Stimulated activated naive CD8-positive, alpha-beta T cell treated with anti-CD3 and anti-CD28 coated beads, Interleukin-15, amount 100 ng/mL, for 72 hours (primary cell): ENCODE measurements at regions not wholly inside any gene's neighbourhood (a gene's known extent, or its start where the extent isn't known, plus 50 kb on each side); places are given as distances from the start of the nearest gene placed in this dataset.
"Not testable (repeated sequence)": the region's sequence is repeated elsewhere in the genome, so short reads cannot be mapped to it uniquely, and the experiment has no call there.

Experiments
- ATAC-seq: fragments of 150-1000 bp; cut with Tn5 transposase; 2 replicates; pipeline ENCODE4 v1.10.0; 2021; ENCODE audit warnings: mild to moderate bottlenecking, moderate library complexity
- DNase-seq, 2 donors: peaks; one replicate each; pipeline ENCODE4 v3.0.0; 2021 to 2022
- H3K27ac Mint-ChIP-seq, 2 donors: one replicate each; pipeline ENCODE4 v1.8.0; 2022; ENCODE audit warnings: mild to moderate bottlenecking in 2 of 2, mixed read lengths in 2 of 2, moderate library complexity in 2 of 2
- H3K27me3 Mint-ChIP-seq: one replicate; pipeline ENCODE4 v1.8.0; 2022; ENCODE audit warnings: mixed read lengths
- H3K4me1 Mint-ChIP-seq: one replicate; pipeline ENCODE4 v1.8.0; 2022; ENCODE audit warnings: mild to moderate bottlenecking, mixed read lengths
- H3K4me3 Mint-ChIP-seq, 2 donors: one replicate each; pipeline ENCODE4 v1.8.0; 2022; ENCODE audit warnings: mild to moderate bottlenecking in 2 of 2, mixed read lengths in 2 of 2, moderate library complexity in 1 of 2
- H3K9me3 Mint-ChIP-seq, 2 donors: one replicate each; pipeline ENCODE4 v1.8.0; 2022; ENCODE audit warnings: mixed read lengths in 2 of 2

GRCh38 chr1:215287362-215287761 lies 204.8 kb downstream of the KCNK2 start:
- H3K4me1 Mint-ChIP-seq: no peaks in the 10 kb centered on the region
- no peaks in the 10 kb centered on the region for H3K27me3 Mint-ChIP-seq
- no peak for ATAC-seq
- H3K9me3 Mint-ChIP-seq: peaks cover 0 to 13% of the 10 kb centered on the region in 2 donors
- H3K27ac Mint-ChIP-seq: no peak overlapping the region
- no peak overlapping the region for H3K4me3 Mint-ChIP-seq
- no peak for DNase-seq

- peaks cover 4 to 13% of the 10 kb centered on the region in 2 donors for H3K9me3 Mint-ChIP-seq
- ATAC-seq: no peak
- H3K27ac Mint-ChIP-seq: no peak overlapping the region
- no peak overlapping the region for H3K4me3 Mint-ChIP-seq
- no peaks in the 10 kb centered on the region for H3K4me1 Mint-ChIP-seq
- no peak for DNase-seq
- no peaks in the 10 kb centered on the region for H3K27me3 Mint-ChIP-seq
These were observed 207.5 kb downstream of the KCNK2 start for GRCh38 chr1:215290018-215290417.

GRCh38 chr1:215292932-215293331 lies 210.4 kb downstream of the KCNK2 start:
- no peak for ATAC-seq
- Mint-ChIP-seq H3K27me3 (no peaks in the 10 kb centered on the region), H3K4me3 (no peak overlapping the region), H3K4me1 (no peaks in the 10 kb centered on the region), H3K9me3 (peaks cover 11 to 20% of the 10 kb centered on the region in 2 donors), H3K27ac (no peak overlapping the region)
- no peak for DNase-seq

- no peak for ATAC-seq
These were observed 223.9 kb downstream of the KCNK2 start for GRCh38 chr1:215306426-215306825.

GRCh38 chr1:215321802-215322201 lies 239.3 kb downstream of the KCNK2 start:
- ATAC-seq (no peak), DNase-seq (no peak)
- no peaks in the 10 kb centered on the region for H3K27me3 Mint-ChIP-seq
- H3K4me3 Mint-ChIP-seq: no peak overlapping the region
- H3K4me1 Mint-ChIP-seq: no peaks in the 10 kb centered on the region
- no peak overlapping the region for H3K27ac Mint-ChIP-seq
- peaks cover 0 to 9% of the 10 kb centered on the region in 2 donors for H3K9me3 Mint-ChIP-seq

More at GRCh38 chr1:215306426-215306825, 223.9 kb downstream of the KCNK2 start:
- Mint-ChIP-seq H3K4me3 (no peak overlapping the region), H3K27ac (no peak overlapping the region), H3K27me3 (no peaks in the 10 kb centered on the region), H3K4me1 (no peaks in the 10 kb centered on the region), H3K9me3 (no peaks in the 10 kb centered on the region)
- no peak for DNase-seq

GRCh38 chr1:215323992-215324391 lies 241.5 kb downstream of the KCNK2 start:
- not testable (repeated sequence) for H3K27ac Mint-ChIP-seq, H3K4me3 Mint-ChIP-seq, H3K4me1 Mint-ChIP-seq, H3K9me3 Mint-ChIP-seq, H3K27me3 Mint-ChIP-seq, DNase-seq, ATAC-seq

GRCh38 chr1:215330426-215330825 lies 236.7 kb upstream of the KCTD3 start:
- no peak overlapping the region for H3K4me3 Mint-ChIP-seq
- H3K27me3 Mint-ChIP-seq: no peaks in the 10 kb centered on the region
- no peak for DNase-seq
- H3K9me3 Mint-ChIP-seq: peaks cover 0 to 5% of the 10 kb centered on the region in 2 donors
- H3K4me1 Mint-ChIP-seq: no peaks in the 10 kb centered on the region
- ATAC-seq: no peak
- no peak overlapping the region for H3K27ac Mint-ChIP-seq

- H3K4me3 Mint-ChIP-seq: no peak overlapping the region
- ATAC-seq (no peak), DNase-seq (no peak)
- H3K27ac Mint-ChIP-seq: peak overlapping the region in 1 of 2 donors; percentile 78
- peaks cover 6% of the 10 kb centered on the region for H3K27me3 Mint-ChIP-seq
- peaks cover 0 to 4% of the 10 kb centered on the region in 2 donors for H3K9me3 Mint-ChIP-seq
- H3K4me1 Mint-ChIP-seq: no peaks in the 10 kb centered on the region
These were observed 222.6 kb upstream of the KCTD3 start for GRCh38 chr1:215344539-215344938.

GRCh38 chr1:215345208-215345607 lies 221.9 kb upstream of the KCTD3 start:
- ATAC-seq: no peak
- no peak overlapping the region for H3K27ac Mint-ChIP-seq
- H3K9me3 Mint-ChIP-seq: peaks cover 0 to 4% of the 10 kb centered on the region in 2 donors

GRCh38 chr1:215345766-215346165 lies 221.3 kb upstream of the KCTD3 start:
- Mint-ChIP-seq H3K4me3 (no peak overlapping the region), H3K9me3 (peaks cover 0 to 4% of the 10 kb centered on the region in 2 donors), H3K4me1 (no peaks in the 10 kb centered on the region), H3K27me3 (peaks cover 7% of the 10 kb centered on the region), H3K27ac (no peak overlapping the region)
- no peak for ATAC-seq
- DNase-seq: no peak

More at GRCh38 chr1:215345208-215345607, 221.9 kb upstream of the KCTD3 start:
- no peaks in the 10 kb centered on the region for H3K4me1 Mint-ChIP-seq
- no peak overlapping the region for H3K4me3 Mint-ChIP-seq
- DNase-seq: no peak
- peaks cover 7% of the 10 kb centered on the region for H3K27me3 Mint-ChIP-seq

GRCh38 chr1:215357901-215358300 lies 209.2 kb upstream of the KCTD3 start:
- H3K4me1 Mint-ChIP-seq: no peaks in the 10 kb centered on the region
- H3K9me3 Mint-ChIP-seq: peaks cover 0 to 5% of the 10 kb centered on the region in 2 donors
- no peak for ATAC-seq
- no peaks in the 10 kb centered on the region for H3K27me3 Mint-ChIP-seq
- DNase-seq: no peak
- H3K27ac Mint-ChIP-seq: no peak overlapping the region
- no peak overlapping the region for H3K4me3 Mint-ChIP-seq

- DNase-seq (no peak), ATAC-seq (no peak)
- H3K9me3 Mint-ChIP-seq: peaks cover 0 to 5% of the 10 kb centered on the region in 2 donors
- H3K4me1 Mint-ChIP-seq: no peaks in the 10 kb centered on the region
- no peak overlapping the region for H3K4me3 Mint-ChIP-seq
- no peak overlapping the region for H3K27ac Mint-ChIP-seq
- no peaks in the 10 kb centered on the region for H3K27me3 Mint-ChIP-seq
These were observed 208.7 kb upstream of the KCTD3 start for GRCh38 chr1:215358356-215358755.

GRCh38 chr1:215360031-215360430 lies 207.1 kb upstream of the KCTD3 start:
- ATAC-seq (no peak), DNase-seq (no peak)
- no peaks in the 10 kb centered on the region for H3K27me3 Mint-ChIP-seq
- H3K27ac Mint-ChIP-seq: no peak overlapping the region
- H3K4me1 Mint-ChIP-seq: no peaks in the 10 kb centered on the region
- H3K4me3 Mint-ChIP-seq: no peak overlapping the region
- H3K9me3 Mint-ChIP-seq: peaks cover 5 to 7% of the 10 kb centered on the region in 2 donors

- no peaks in the 10 kb centered on the region for H3K4me1 Mint-ChIP-seq
- H3K9me3 Mint-ChIP-seq: peaks cover 5 to 7% of the 10 kb centered on the region in 2 donors
- no peak for DNase-seq
- no peak overlapping the region for H3K4me3 Mint-ChIP-seq
- ATAC-seq: no peak
- no peaks in the 10 kb centered on the region for H3K27me3 Mint-ChIP-seq
- no peak overlapping the region for H3K27ac Mint-ChIP-seq
These were observed 206.3 kb upstream of the KCTD3 start for GRCh38 chr1:215360758-215361157.

- DNase-seq (no peak), ATAC-seq (no peak)
- Mint-ChIP-seq H3K27me3 (no peaks in the 10 kb centered on the region), H3K4me1 (no peaks in the 10 kb centered on the region), H3K4me3 (no peak overlapping the region), H3K27ac (no peak overlapping the region), H3K9me3 (peaks cover 0 to 5% of the 10 kb centered on the region in 2 donors)
These were observed 191.7 kb upstream of the KCTD3 start for GRCh38 chr1:215375381-215375780.

GRCh38 chr1:215376544-215377264 lies 190.4 kb upstream of the KCTD3 start:
- DNase-seq (no peak), ATAC-seq (no peak)
- H3K4me1 Mint-ChIP-seq: no peaks in the 10 kb centered on the region

GRCh38 chr1:215377746-215378145 lies 189.4 kb upstream of the KCTD3 start:
- Mint-ChIP-seq H3K27me3 (no peaks in the 10 kb centered on the region), H3K27ac (no peak overlapping the region), H3K4me1 (no peaks in the 10 kb centered on the region), H3K4me3 (no peak overlapping the region), H3K9me3 (no peaks in the 10 kb centered on the region)
- DNase-seq (no peak), ATAC-seq (no peak)

More at GRCh38 chr1:215376544-215377264, 190.4 kb upstream of the KCTD3 start:
- Mint-ChIP-seq H3K27ac (peak overlapping the region in 1 of 2 donors; percentile 31), H3K4me3 (no peak overlapping the region), H3K9me3 (no peaks in the 10 kb centered on the region), H3K27me3 (no peaks in the 10 kb centered on the region)
